A673 (cell line): ENCODE measurements at regions not wholly inside any gene's neighbourhood (a gene's known extent, or its start where the extent isn't known, plus 50 kb on each side); places are given as distances from the start of the nearest gene placed in this dataset.

Source experiments
- CTCF ChIP-seq: fragments of 300-800, 200-600 bp; sonication (generic); conservative IDR thresholded peaks from 2 replicates; pipeline ENCODE4 v1.5.1; 2017; ENCODE audit warnings: low read depth, mild to moderate bottlenecking, antibody characterized with exemption, low read length, moderate library complexity, mixed read lengths
- EZH2 ChIP-seq: fragments of 200-600 bp; sonication (generic); IDR thresholded peaks from 2 replicates; pipeline ENCODE4 v1.6.1; 2017; ENCODE audit warnings: borderline replicate concordance, low read depth, mild to moderate bottlenecking, mixed read lengths, antibody characterized with exemption, low read length; ENCODE audit not compliant: poor library complexity, severe bottlenecking

DNA sequence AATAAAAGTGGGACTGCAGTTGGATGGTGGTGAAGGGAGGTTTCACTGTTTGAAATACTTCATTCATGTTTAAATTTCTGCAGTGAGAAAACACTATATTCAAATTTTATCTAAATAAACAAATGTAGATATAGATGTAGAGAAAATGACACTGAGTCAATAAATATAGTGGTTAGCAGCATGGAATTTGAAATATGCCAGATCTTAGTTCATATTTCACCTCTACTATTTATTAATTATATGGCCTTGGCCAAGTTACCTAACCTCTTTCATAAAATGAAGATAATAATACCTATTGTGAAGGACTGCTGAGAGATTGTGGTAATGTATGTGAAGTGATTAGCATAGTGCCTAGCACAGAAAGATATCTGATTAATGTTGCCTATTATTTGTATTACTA lies 70.5 kb downstream of the AGTR2 start:
- no peak for TF ChIP-seq EZH2
- TF ChIP-seq CTCF: no peak
